WTC11 (cell line): ENCODE measurements at regions not wholly inside any gene's neighbourhood (a gene's known extent, or its start where the extent isn't known, plus 50 kb on each side); places are given as distances from the start of the nearest gene placed in this dataset.

ENCODE experiments used
- ATAC-seq: fragments of 200-7000 bp; cut with Tn5 transposase; 2 replicates; pipeline ENCODE4 v1.10.0; 2021; ENCODE audit warnings: mild to moderate bottlenecking, moderate library complexity
- CTCF ChIA-PET: fragments of 300-600 bp; sonication (Branson Sonifier 250); formaldehyde crosslinking; loops from one replicate; lab custom pipeline; 2021; ENCODE audit warnings: antibody characterized with exemption; lab: Charles Lee
- POLR2A ChIA-PET: fragments of 350-600 bp; sonication (Branson Sonifier 250); formaldehyde crosslinking; loops from one replicate; lab custom pipeline; 2021; ENCODE audit warnings: antibody characterized with exemption; lab: Charles Lee
- DNase-seq: peaks from one replicate; pipeline ENCODE4 v3.0.0; 2021; ENCODE audit warnings: low spot score
- H3K27ac Mint-ChIP-seq: 2 replicates; pipeline ENCODE4 v1.8.0; 2021; ENCODE audit warnings: mixed read lengths
- H3K27me3 Mint-ChIP-seq: 2 replicates; pipeline ENCODE4 v1.8.0; 2021; ENCODE audit warnings: low read depth, mild to moderate bottlenecking, moderate library complexity, mixed read lengths
- H3K36me3 Mint-ChIP-seq: 2 replicates; pipeline ENCODE4 v1.8.0; 2021; ENCODE audit warnings: mixed read lengths
- H3K4me1 Mint-ChIP-seq: 2 replicates; pipeline ENCODE4 v1.8.0; 2022; ENCODE audit warnings: mixed read lengths
- H3K4me3 Mint-ChIP-seq: 2 replicates; pipeline ENCODE4 v1.8.0; 2021; ENCODE audit warnings: mild to moderate bottlenecking, moderate library complexity, mixed read lengths
- H3K9me3 Mint-ChIP-seq: 2 replicates; pipeline ENCODE4 v1.8.0; 2021; ENCODE audit warnings: mixed read lengths
- CDX4 ChIP-seq: fragments of 250-450 bp; sonication (Bioruptor Pico); IDR thresholded peaks from 2 replicates; pipeline ENCODE4 v1.9.0; 2021; ENCODE audit warnings: moderate library complexity, mild to moderate bottlenecking, inconsistent platforms, borderline replicate concordance
- ERG ChIP-seq: fragments of 250-450 bp; sonication (Bioruptor Pico); IDR thresholded peaks from 2 replicates; pipeline ENCODE4 v1.8.0; 2021; ENCODE audit warnings: mild to moderate bottlenecking
- ETV6 ChIP-seq: sonication (generic); formaldehyde crosslinking; IDR thresholded peaks from 2 replicates; pipeline ENCODE4 v1.8.1; 2022; ENCODE audit warnings: mild to moderate bottlenecking, missing genetic modification reagents
- FOXJ3 ChIP-seq: sonication (generic); formaldehyde crosslinking; IDR thresholded peaks from 2 replicates; pipeline ENCODE4 v1.9.0; 2021; ENCODE audit warnings: missing genetic modification reagents, mild to moderate bottlenecking, borderline replicate concordance
- GABPB1 ChIP-seq: sonication (generic); formaldehyde crosslinking; IDR thresholded peaks from 2 replicates; pipeline ENCODE4 v1.8.1; 2023; ENCODE audit warnings: mild to moderate bottlenecking, missing genetic modification reagents
- KAT7 ChIP-seq: sonication (generic); formaldehyde crosslinking; IDR thresholded peaks from 2 replicates; pipeline ENCODE4 v1.8.1; 2023; ENCODE audit warnings: missing genetic modification reagents, mild to moderate bottlenecking, borderline replicate concordance
- MLX ChIP-seq: sonication (generic); formaldehyde crosslinking; IDR thresholded peaks from 2 replicates; pipeline ENCODE4 v1.8.1; 2023; ENCODE audit warnings: mild to moderate bottlenecking, missing genetic modification reagents, moderate library complexity
- NR3C1 ChIP-seq: sonication (generic); formaldehyde crosslinking; conservative IDR thresholded peaks from 2 replicates; pipeline ENCODE4 v1.8.1; 2023; ENCODE audit warnings: low read depth, mild to moderate bottlenecking, missing genetic modification reagents
- SOX15 ChIP-seq: fragments of 250-450 bp; sonication (Bioruptor Pico); IDR thresholded peaks from 2 replicates; pipeline ENCODE4 v1.9.0; 2021; ENCODE audit warnings: mild to moderate bottlenecking
- ZNF121 ChIP-seq: sonication (generic); formaldehyde crosslinking; IDR thresholded peaks from 2 replicates; pipeline ENCODE4 v1.8.0; 2023; ENCODE audit warnings: missing genetic modification reagents
- ZNF138 ChIP-seq: sonication (generic); formaldehyde crosslinking; conservative IDR thresholded peaks from 2 replicates; pipeline ENCODE4 v1.8.1; 2022; ENCODE audit warnings: mild to moderate bottlenecking, moderate library complexity, missing genetic modification reagents
- TF ChIP-seq, protein P1 (sequence below): fragments of 250-450 bp; sonication (Bioruptor Pico); IDR thresholded peaks from 2 replicates; pipeline ENCODE4 v2.1.2; 2022; ENCODE audit warnings: mild to moderate bottlenecking, moderate library complexity
- TF ChIP-seq, protein P2 (sequence below): sonication (generic); formaldehyde crosslinking; IDR thresholded peaks from 2 replicates; pipeline ENCODE4 v1.8.0; 2022; ENCODE audit warnings: mild to moderate bottlenecking, missing genetic modification reagents
- TF ChIP-seq, protein P3 (sequence below): sonication (generic); formaldehyde crosslinking; IDR thresholded peaks from 2 replicates; pipeline ENCODE4 v1.8.0; 2022; ENCODE audit warnings: missing genetic modification reagents
- TF ChIP-seq, protein P4 (sequence below): fragments of 250-450 bp; sonication (Bioruptor Pico); IDR thresholded peaks from 2 replicates; pipeline ENCODE4 v1.9.0; 2021; ENCODE audit warnings: mild to moderate bottlenecking, borderline replicate concordance

- Mint-ChIP-seq H3K4me1 (peaks cover 32% of the 10 kb centered on the region), H3K27me3 (no peaks in the 10 kb centered on the region), H3K36me3 (0 out of 2 replicates have a peak, but pooled peaks cover 4% of the 10 kb centered on the region), H3K4me3 (no peak overlapping the region), H3K27ac (0 out of 2 replicates have a peak overlapping the region, but pooled peaks have one; percentile 34), H3K9me3 (peaks cover 10% of the 10 kb centered on the region; the same call in 1 of the 2 replicates)
- no peak for TF ChIP-seq SOX15 (CRISPR knock-in tag)
- TF ChIP-seq ETV6: no peak
- TF ChIP-seq KAT7 (CRISPR knock-in tag): no peak
- TF ChIP-seq NR3C1 (CRISPR knock-in tag): no peak
- TF ChIP-seq FOXJ3 (CRISPR knock-in tag): no peak
- TF ChIP-seq ERG (CRISPR knock-in tag): no peak
- TF ChIP-seq, protein P1, sequence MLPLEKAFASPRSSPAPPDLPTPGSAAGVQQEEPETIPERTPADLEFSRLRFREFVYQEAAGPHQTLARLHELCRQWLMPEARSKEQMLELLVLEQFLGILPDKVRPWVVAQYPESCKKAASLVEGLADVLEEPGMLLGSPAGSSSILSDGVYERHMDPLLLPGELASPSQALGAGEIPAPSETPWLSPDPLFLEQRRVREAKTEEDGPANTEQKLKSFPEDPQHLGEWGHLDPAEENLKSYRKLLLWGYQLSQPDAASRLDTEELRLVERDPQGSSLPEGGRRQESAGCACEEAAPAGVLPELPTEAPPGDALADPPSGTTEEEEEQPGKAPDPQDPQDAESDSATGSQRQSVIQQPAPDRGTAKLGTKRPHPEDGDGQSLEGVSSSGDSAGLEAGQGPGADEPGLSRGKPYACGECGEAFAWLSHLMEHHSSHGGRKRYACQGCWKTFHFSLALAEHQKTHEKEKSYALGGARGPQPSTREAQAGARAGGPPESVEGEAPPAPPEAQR (CRISPR knock-in tag): no peak
- no peak for TF ChIP-seq ZNF138 (CRISPR knock-in tag)
- TF ChIP-seq, protein P2, sequence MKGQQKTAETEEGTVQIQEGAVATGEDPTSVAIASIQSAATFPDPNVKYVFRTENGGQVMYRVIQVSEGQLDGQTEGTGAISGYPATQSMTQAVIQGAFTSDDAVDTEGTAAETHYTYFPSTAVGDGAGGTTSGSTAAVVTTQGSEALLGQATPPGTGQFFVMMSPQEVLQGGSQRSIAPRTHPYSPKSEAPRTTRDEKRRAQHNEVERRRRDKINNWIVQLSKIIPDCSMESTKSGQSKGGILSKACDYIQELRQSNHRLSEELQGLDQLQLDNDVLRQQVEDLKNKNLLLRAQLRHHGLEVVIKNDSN (CRISPR knock-in tag): no peak
- no peak for TF ChIP-seq MLX (CRISPR knock-in tag)
- TF ChIP-seq, protein P3, sequence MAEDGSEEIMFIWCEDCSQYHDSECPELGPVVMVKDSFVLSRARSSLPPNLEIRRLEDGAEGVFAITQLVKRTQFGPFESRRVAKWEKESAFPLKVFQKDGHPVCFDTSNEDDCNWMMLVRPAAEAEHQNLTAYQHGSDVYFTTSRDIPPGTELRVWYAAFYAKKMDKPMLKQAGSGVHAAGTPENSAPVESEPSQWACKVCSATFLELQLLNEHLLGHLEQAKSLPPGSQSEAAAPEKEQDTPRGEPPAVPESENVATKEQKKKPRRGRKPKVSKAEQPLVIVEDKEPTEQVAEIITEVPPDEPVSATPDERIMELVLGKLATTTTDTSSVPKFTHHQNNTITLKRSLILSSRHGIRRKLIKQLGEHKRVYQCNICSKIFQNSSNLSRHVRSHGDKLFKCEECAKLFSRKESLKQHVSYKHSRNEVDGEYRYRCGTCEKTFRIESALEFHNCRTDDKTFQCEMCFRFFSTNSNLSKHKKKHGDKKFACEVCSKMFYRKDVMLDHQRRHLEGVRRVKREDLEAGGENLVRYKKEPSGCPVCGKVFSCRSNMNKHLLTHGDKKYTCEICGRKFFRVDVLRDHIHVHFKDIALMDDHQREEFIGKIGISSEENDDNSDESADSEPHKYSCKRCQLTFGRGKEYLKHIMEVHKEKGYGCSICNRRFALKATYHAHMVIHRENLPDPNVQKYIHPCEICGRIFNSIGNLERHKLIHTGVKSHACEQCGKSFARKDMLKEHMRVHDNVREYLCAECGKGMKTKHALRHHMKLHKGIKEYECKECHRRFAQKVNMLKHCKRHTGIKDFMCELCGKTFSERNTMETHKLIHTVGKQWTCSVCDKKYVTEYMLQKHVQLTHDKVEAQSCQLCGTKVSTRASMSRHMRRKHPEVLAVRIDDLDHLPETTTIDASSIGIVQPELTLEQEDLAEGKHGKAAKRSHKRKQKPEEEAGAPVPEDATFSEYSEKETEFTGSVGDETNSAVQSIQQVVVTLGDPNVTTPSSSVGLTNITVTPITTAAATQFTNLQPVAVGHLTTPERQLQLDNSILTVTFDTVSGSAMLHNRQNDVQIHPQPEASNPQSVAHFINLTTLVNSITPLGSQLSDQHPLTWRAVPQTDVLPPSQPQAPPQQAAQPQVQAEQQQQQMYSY (CRISPR knock-in tag): no peak
- TF ChIP-seq CDX4 (CRISPR knock-in tag): no peak
- no peak for TF ChIP-seq GABPB1 (CRISPR knock-in tag)
- TF ChIP-seq, protein P4, sequence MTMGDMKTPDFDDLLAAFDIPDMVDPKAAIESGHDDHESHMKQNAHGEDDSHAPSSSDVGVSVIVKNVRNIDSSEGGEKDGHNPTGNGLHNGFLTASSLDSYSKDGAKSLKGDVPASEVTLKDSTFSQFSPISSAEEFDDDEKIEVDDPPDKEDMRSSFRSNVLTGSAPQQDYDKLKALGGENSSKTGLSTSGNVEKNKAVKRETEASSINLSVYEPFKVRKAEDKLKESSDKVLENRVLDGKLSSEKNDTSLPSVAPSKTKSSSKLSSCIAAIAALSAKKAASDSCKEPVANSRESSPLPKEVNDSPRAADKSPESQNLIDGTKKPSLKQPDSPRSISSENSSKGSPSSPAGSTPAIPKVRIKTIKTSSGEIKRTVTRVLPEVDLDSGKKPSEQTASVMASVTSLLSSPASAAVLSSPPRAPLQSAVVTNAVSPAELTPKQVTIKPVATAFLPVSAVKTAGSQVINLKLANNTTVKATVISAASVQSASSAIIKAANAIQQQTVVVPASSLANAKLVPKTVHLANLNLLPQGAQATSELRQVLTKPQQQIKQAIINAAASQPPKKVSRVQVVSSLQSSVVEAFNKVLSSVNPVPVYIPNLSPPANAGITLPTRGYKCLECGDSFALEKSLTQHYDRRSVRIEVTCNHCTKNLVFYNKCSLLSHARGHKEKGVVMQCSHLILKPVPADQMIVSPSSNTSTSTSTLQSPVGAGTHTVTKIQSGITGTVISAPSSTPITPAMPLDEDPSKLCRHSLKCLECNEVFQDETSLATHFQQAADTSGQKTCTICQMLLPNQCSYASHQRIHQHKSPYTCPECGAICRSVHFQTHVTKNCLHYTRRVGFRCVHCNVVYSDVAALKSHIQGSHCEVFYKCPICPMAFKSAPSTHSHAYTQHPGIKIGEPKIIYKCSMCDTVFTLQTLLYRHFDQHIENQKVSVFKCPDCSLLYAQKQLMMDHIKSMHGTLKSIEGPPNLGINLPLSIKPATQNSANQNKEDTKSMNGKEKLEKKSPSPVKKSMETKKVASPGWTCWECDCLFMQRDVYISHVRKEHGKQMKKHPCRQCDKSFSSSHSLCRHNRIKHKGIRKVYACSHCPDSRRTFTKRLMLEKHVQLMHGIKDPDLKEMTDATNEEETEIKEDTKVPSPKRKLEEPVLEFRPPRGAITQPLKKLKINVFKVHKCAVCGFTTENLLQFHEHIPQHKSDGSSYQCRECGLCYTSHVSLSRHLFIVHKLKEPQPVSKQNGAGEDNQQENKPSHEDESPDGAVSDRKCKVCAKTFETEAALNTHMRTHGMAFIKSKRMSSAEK (CRISPR knock-in tag): no peak
- TF ChIP-seq ZNF121 (CRISPR knock-in tag): no peak
- ChIA-PET POLR2A (interaction anchor here (2.2 kb wide), 1 partner anchor 25 kb away, joined by 6 read pairs; no protein-coding TSS in a partner anchor), CTCF (interaction anchor here (1.3 to 1.7 kb wide), 2 partner anchors 14 to 58 kb away, joined by 3 to 4 read pairs; no protein-coding TSS in a partner anchor)
- no peak for DNase-seq
- ATAC-seq: peak; percentile 74
Observed at GRCh38 chr5:142259758-142260157, 65.1 kb downstream of the SPRY4 start.
